Duodenal mucosa (tissue), 2 donors: ENCODE measurements at regions not wholly inside any gene's neighbourhood (a gene's known extent, or its start where the extent isn't known, plus 50 kb on each side); places are given as distances from the start of the nearest gene placed in this dataset.

ENCODE experiments used
- H3K27ac ChIP-seq: one replicate; pipeline ENCODE4 v1.7.0; 2013; ENCODE audit warnings: low read depth, low read length
- H3K27me3 ChIP-seq, 2 donors: one replicate each; pipeline ENCODE4 v1.7.0; 2013; ENCODE audit warnings: low read length in 2 of 2, control low read depth in 1 of 2; ENCODE audit not compliant: insufficient read depth in 2 of 2, control insufficient read depth in 1 of 2
- H3K36me3 ChIP-seq, 2 donors: one replicate each; pipeline ENCODE4 v1.7.0; 2013; ENCODE audit warnings: low read length in 2 of 2, control low read depth in 1 of 2; ENCODE audit not compliant: insufficient read depth in 2 of 2, control insufficient read depth in 1 of 2
- H3K4me1 ChIP-seq, 2 donors: one replicate each; pipeline ENCODE4 v1.7.0; 2013; ENCODE audit warnings: low read length in 2 of 2, control low read depth in 1 of 2; ENCODE audit not compliant: insufficient read depth in 2 of 2, control insufficient read depth in 1 of 2
- H3K4me3 ChIP-seq, 2 donors: one replicate each; pipeline ENCODE4 v1.7.0; 2013; ENCODE audit warnings: low read length in 2 of 2, low read depth in 1 of 2
- H3K9ac ChIP-seq, 2 donors: one replicate each; pipeline ENCODE4 v1.7.0; 2013; ENCODE audit warnings: low read length in 2 of 2, low read depth in 1 of 2
- H3K9me3 ChIP-seq, 2 donors: one replicate each; pipeline ENCODE4 v1.7.0; 2013; ENCODE audit warnings: low read length in 2 of 2, control low read depth in 1 of 2; ENCODE audit not compliant: control insufficient read depth in 1 of 2

DNA sequence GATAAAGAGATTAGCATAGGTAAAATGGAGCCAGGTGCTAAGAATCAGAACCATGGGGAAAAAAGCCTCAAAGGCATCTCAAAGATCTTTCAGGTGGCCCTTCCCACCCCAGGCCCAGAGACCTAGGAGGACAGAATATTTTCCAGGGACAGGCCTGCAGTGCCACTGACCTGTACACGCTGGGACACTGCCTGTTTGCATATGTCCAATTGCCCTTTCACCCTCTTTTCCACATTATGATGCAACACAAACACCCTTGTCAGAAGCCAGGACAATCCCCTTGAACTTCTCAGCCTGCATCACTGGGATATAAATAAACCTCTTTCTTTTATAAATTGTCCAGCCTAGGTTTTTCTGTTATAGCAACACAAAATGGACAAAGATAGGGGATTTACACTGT lies 419.1 kb downstream of the TRIB2 start:
- Histone ChIP-seq H3K36me3 (no peaks in the 10 kb centered on the region), H3K27ac (no peak overlapping the region), H3K9me3 (no peaks in the 10 kb centered on the region), H3K27me3 (no peaks in the 10 kb centered on the region), H3K9ac (no peak overlapping the region), H3K4me3 (no peak overlapping the region), H3K4me1 (no peaks in the 10 kb centered on the region)

DNA sequence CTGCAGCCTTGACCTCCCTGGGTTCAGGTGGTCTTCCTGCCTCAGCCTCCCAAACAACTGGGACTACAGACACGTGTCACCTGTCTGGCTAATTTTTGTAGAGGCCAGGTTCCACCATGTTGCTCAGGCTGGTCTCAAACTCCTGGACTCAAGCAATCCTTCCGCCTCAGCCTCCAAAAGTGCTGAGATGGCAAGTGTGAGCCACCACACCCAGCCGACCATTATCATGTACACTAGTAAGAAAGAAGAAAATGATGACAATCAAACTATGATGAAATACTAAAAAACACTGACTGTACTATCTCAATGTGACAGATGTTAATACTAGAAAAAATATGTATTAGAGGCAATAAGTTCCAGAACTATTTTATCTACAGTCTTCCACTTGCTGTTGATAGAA lies 420.9 kb downstream of the TRIB2 start:
- no peaks in the 10 kb centered on the region for H3K9me3 ChIP-seq
- no peaks in the 10 kb centered on the region for H3K36me3 ChIP-seq
- no peaks in the 10 kb centered on the region for H3K4me1 ChIP-seq
- H3K27ac ChIP-seq = no peak overlapping the region
- no peaks in the 10 kb centered on the region for H3K27me3 ChIP-seq
- H3K4me3 ChIP-seq = no peak overlapping the region
- no peak overlapping the region for H3K9ac ChIP-seq

DNA sequence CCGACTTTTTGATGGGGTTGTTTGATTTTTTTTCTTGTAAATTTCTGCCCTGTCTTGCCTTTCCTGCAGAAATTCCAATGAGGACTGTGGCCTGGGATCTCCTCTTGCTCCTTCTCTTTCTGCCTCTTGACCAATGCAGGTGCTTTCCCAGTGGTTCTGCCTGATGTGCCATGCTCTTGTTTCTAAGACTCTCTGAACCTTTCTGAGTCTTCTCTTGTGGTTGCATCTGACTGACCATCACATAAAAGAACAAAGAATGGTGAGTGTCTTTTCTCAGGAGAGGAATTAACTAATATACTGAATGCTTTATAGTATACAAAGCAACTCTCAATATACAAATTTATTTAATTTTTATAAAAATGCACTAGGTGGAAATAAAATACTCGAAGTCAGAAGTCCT lies 424.6 kb downstream of the TRIB2 start:
- no peaks in the 10 kb centered on the region for H3K9me3 ChIP-seq
- no peak overlapping the region for H3K27ac ChIP-seq
- no peak overlapping the region for H3K9ac ChIP-seq

DNA sequence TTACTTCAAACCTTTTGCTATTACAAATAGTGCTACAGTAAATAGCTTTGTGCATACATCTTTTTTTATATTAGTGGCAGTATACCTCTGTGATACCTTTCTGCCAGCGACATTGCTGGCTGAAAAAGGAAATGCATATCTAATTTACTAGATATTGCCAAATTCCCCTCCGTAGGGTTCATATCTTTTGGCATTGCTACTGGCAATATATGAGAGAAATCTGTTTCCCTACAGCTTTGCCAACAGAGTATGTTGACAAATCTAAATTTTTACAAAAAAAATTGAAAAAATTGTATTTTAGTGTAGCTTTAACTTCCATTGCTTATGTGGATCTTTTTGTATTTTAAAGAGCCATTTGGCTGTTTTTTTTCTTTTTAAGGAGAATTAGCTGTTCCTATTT lies 426.7 kb downstream of the TRIB2 start:
- H3K9me3 ChIP-seq = no peaks in the 10 kb centered on the region
- H3K27me3 ChIP-seq = no peaks in the 10 kb centered on the region
- no peak overlapping the region for H3K27ac ChIP-seq
- H3K9ac ChIP-seq = no peak overlapping the region
- H3K4me3 ChIP-seq = no peak overlapping the region
- no peaks in the 10 kb centered on the region for H3K36me3 ChIP-seq
- no peaks in the 10 kb centered on the region for H3K4me1 ChIP-seq

More for the DNA sequence above, 424.6 kb downstream of the TRIB2 start:
- Histone ChIP-seq H3K4me3 (no peak overlapping the region), H3K36me3 (no peaks in the 10 kb centered on the region), H3K4me1 (no peaks in the 10 kb centered on the region), H3K27me3 (no peaks in the 10 kb centered on the region)

- H3K27ac ChIP-seq = no peak overlapping the region
- H3K36me3 ChIP-seq = no peaks in the 10 kb centered on the region
- H3K27me3 ChIP-seq = no peaks in the 10 kb centered on the region
- H3K9ac ChIP-seq = no peak overlapping the region
- H3K4me3 ChIP-seq = no peak overlapping the region
- no peaks in the 10 kb centered on the region for H3K9me3 ChIP-seq
- no peaks in the 10 kb centered on the region for H3K4me1 ChIP-seq
Observed at GRCh38 chr2:13156916-13157315, 440.2 kb downstream of the TRIB2 start.

- no peaks in the 10 kb centered on the region for H3K9me3 ChIP-seq
- no peak overlapping the region for H3K9ac ChIP-seq
- H3K36me3 ChIP-seq = no peaks in the 10 kb centered on the region
- H3K27me3 ChIP-seq = no peaks in the 10 kb centered on the region
- H3K4me1 ChIP-seq = no peaks in the 10 kb centered on the region
- H3K4me3 ChIP-seq = no peak overlapping the region
- no peak overlapping the region for H3K27ac ChIP-seq
Observed at GRCh38 chr2:13158466-13158865, 441.7 kb downstream of the TRIB2 start.

DNA sequence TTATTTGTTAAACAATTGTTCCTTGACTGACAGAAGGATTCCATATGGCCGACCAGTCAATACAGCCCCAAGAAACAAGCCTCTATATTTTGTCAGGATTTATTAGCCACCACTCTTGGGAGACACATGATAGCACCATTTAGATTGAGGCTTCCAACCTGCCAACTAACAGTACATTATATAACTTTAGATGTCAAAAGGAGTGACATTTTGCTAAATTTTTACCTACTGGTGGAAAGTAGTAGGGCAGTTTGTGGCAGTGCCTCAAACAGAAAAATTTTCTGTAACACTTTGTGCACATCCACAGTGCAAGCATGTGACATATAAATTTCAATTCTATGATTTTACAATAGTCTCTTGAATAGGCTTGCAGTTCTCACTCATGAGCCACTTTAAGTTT lies 464.0 kb downstream of the TRIB2 start:
- peaks cover 0 to 2% of the 10 kb centered on the region in 2 donors for H3K9me3 ChIP-seq
- H3K4me1 ChIP-seq = no peaks in the 10 kb centered on the region
- H3K9ac ChIP-seq = no peak overlapping the region
- no peaks in the 10 kb centered on the region for H3K27me3 ChIP-seq
- H3K36me3 ChIP-seq = no peaks in the 10 kb centered on the region
- H3K4me3 ChIP-seq = no peak overlapping the region
- H3K27ac ChIP-seq = no peak overlapping the region

DNA sequence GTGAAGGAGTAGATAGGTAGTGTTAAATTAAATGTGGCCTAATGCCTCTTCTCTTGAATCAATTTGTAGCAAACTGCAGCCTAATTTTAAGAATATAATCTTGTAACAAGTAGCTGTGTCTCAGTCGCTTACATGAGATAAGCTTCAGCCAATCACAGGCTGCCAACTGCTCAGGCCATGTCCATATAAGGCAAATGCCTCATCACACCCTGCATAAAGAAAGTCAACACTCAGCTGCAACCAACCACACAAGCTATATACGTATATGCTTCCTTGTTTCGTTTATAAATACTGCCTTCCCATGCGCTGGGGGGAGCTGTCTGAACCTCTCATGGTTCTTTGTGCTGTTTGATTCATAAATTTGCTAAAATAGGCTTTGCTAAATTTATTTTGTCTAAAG lies 476.3 kb downstream of the TRIB2 start:
- H3K9ac ChIP-seq = no peak overlapping the region
- H3K36me3 ChIP-seq = no peaks in the 10 kb centered on the region
- no peaks in the 10 kb centered on the region for H3K4me1 ChIP-seq
- H3K27me3 ChIP-seq = no peaks in the 10 kb centered on the region
- no peaks in the 10 kb centered on the region for H3K9me3 ChIP-seq
- H3K4me3 ChIP-seq = no peak overlapping the region
- H3K27ac ChIP-seq = no peak overlapping the region

DNA sequence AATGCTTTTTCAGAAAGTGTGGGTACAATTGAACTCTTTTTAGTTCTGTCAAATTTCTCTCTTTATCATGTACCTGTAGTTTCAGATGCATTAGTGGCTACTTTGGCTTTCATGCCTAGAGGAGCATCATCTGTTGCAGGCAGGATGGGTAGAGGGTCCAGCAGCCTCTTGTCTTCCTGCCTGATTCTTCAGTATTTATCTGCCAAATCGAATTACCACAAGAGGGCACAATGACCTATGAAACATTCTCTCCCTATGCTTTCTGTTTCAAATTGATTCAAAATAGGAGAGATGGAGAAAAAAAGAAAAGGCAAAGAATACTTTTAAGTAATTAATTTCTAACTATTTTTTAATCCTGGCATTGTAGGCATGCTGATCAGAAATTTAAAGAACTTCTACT lies 477.2 kb downstream of the TRIB2 start:
- H3K9me3 ChIP-seq = no peaks in the 10 kb centered on the region
- no peak overlapping the region for H3K4me3 ChIP-seq
- no peak overlapping the region for H3K27ac ChIP-seq
- H3K9ac ChIP-seq = no peak overlapping the region
- H3K36me3 ChIP-seq = no peaks in the 10 kb centered on the region
- no peaks in the 10 kb centered on the region for H3K27me3 ChIP-seq
- H3K4me1 ChIP-seq = no peaks in the 10 kb centered on the region

DNA sequence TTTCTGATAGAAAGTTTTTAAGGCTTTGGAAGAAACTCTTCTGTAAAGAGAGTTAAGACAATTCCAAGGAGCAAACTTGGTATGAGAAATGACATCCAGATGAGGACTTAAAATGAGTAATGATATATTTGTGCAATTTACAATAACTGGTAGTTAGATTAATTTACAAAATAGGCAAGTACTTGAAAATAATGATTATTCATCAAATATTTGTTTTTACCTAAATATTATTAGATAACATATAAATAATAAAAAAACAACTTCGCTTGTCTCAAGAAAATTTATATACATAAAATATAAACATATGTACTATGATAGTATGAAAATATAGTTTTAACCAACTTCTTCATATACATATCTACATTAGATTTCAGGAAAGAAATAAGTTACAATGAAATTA lies 478.5 kb downstream of the TRIB2 start:
- no peaks in the 10 kb centered on the region for H3K36me3 ChIP-seq
- H3K4me1 ChIP-seq = no peaks in the 10 kb centered on the region
- no peak overlapping the region for H3K27ac ChIP-seq
- H3K27me3 ChIP-seq = no peaks in the 10 kb centered on the region
- H3K4me3 ChIP-seq = no peak overlapping the region
- H3K9ac ChIP-seq = no peak overlapping the region
- H3K9me3 ChIP-seq = no peaks in the 10 kb centered on the region

GRCh38 chr2:13197248-13197647 lies 480.5 kb downstream of the TRIB2 start:
- no peaks in the 10 kb centered on the region for H3K27me3 ChIP-seq
- no peaks in the 10 kb centered on the region for H3K36me3 ChIP-seq
- H3K9me3 ChIP-seq = no peaks in the 10 kb centered on the region
- H3K9ac ChIP-seq = no peak overlapping the region
- H3K27ac ChIP-seq = no peak overlapping the region
- no peak overlapping the region for H3K4me3 ChIP-seq
- H3K4me1 ChIP-seq = no peaks in the 10 kb centered on the region
